ENCODE measurements at regions not wholly inside any gene's neighbourhood (a gene's known extent, or its start where the extent isn't known, plus 50 kb on each side); places are given as distances from the start of the nearest gene placed in this dataset.
A peak's percentile ranks its signal among the peaks of the same experiment; 100 is the strongest.

- Histone ChIP-seq H3K27ac (ENCODE audit: low read depth, low read length) (no peak overlapping the region), H3K4me3 (ENCODE audit: low read depth, low read length) (no peak overlapping the region), H3K4me1 (ENCODE audit: control insufficient read depth, insufficient read depth, low read length) (no peaks in the 10 kb centered on the region; the same call in 1 of the 2 replicates), H3K36me3 (ENCODE audit: control insufficient read depth, insufficient read depth, low read length) (no peaks in the 10 kb centered on the region), H3K9me3 (ENCODE audit: control insufficient read depth, insufficient read depth, low read length) (no peaks in the 10 kb centered on the region), H3K9ac (ENCODE audit: low read depth, low read length) (no peak overlapping the region), H3K27me3 (ENCODE audit: control insufficient read depth, insufficient read depth, low read length) (no peaks in the 10 kb centered on the region)
Measured at GRCh38 chr2:221802089-221802488, 230.0 kb upstream of the EPHA4 start.

GRCh38 chr2:221792971-221793521 lies 220.9 kb upstream of the EPHA4 start:
- Histone ChIP-seq H3K27ac (ENCODE audit: low read depth, low read length) (peak overlapping the region; percentile 95), H3K4me3 (ENCODE audit: low read depth, low read length) (peak overlapping the region; percentile 38), H3K36me3 (ENCODE audit: control insufficient read depth, insufficient read depth, low read length) (no peaks in the 10 kb centered on the region), H3K9me3 (ENCODE audit: control insufficient read depth, insufficient read depth, low read length) (no peaks in the 10 kb centered on the region; the same call in 1 of the 2 replicates), H3K27me3 (ENCODE audit: control insufficient read depth, insufficient read depth, low read length) (no peaks in the 10 kb centered on the region), H3K4me1 (ENCODE audit: control insufficient read depth, insufficient read depth, low read length) (peaks cover 41% of the 10 kb centered on the region), H3K9ac (ENCODE audit: low read depth, low read length) (peak overlapping the region; percentile 45)

- H3K4me1 ChIP-seq (ENCODE audit: control insufficient read depth, insufficient read depth, low read length), result peaks cover 41% of the 10 kb centered on the region
- H3K9me3 ChIP-seq (ENCODE audit: control insufficient read depth, insufficient read depth, low read length), result no peaks in the 10 kb centered on the region; the same call in 1 of the 2 replicates
- H3K27me3 ChIP-seq (ENCODE audit: control insufficient read depth, insufficient read depth, low read length), result no peaks in the 10 kb centered on the region
- H3K27ac ChIP-seq (ENCODE audit: low read depth, low read length), result no peak overlapping the region
- H3K36me3 ChIP-seq (ENCODE audit: control insufficient read depth, insufficient read depth, low read length), result no peaks in the 10 kb centered on the region
- no peak overlapping the region for H3K9ac ChIP-seq (ENCODE audit: low read depth, low read length)
- H3K4me3 ChIP-seq (ENCODE audit: low read depth, low read length), result no peak overlapping the region
Measured at GRCh38 chr2:221791844-221792243, 219.7 kb upstream of the EPHA4 start.

- no peaks in the 10 kb centered on the region for H3K36me3 ChIP-seq (ENCODE audit: control insufficient read depth, insufficient read depth, low read length)
- no peak overlapping the region for H3K27ac ChIP-seq (ENCODE audit: low read depth, low read length)
- peaks cover 4% of the 10 kb centered on the region; the same call in 1 of the 2 replicates for H3K9me3 ChIP-seq (ENCODE audit: control insufficient read depth, insufficient read depth, low read length)
- no peak overlapping the region for H3K9ac ChIP-seq (ENCODE audit: low read depth, low read length)
- no peak overlapping the region for H3K4me3 ChIP-seq (ENCODE audit: low read depth, low read length)
- no peaks in the 10 kb centered on the region for H3K27me3 ChIP-seq (ENCODE audit: control insufficient read depth, insufficient read depth, low read length)
- H3K4me1 ChIP-seq (ENCODE audit: control insufficient read depth, insufficient read depth, low read length), result peaks cover 19% of the 10 kb centered on the region
Measured at GRCh38 chr2:221787561-221787960, 215.5 kb upstream of the EPHA4 start.

- Histone ChIP-seq H3K9me3 (ENCODE audit: control insufficient read depth, insufficient read depth, low read length) (peaks cover 4% of the 10 kb centered on the region; the same call in 1 of the 2 replicates), H3K36me3 (ENCODE audit: control insufficient read depth, insufficient read depth, low read length) (no peaks in the 10 kb centered on the region), H3K4me3 (ENCODE audit: low read depth, low read length) (no peak overlapping the region), H3K27ac (ENCODE audit: low read depth, low read length) (no peak overlapping the region), H3K27me3 (ENCODE audit: control insufficient read depth, insufficient read depth, low read length) (no peaks in the 10 kb centered on the region), H3K4me1 (ENCODE audit: control insufficient read depth, insufficient read depth, low read length) (peaks cover 12% of the 10 kb centered on the region; the same call in 1 of the 2 replicates), H3K9ac (ENCODE audit: low read depth, low read length) (no peak overlapping the region)
Measured at GRCh38 chr2:221786297-221786926, 214.3 kb upstream of the EPHA4 start.

GRCh38 chr2:221780281-221780688 lies 208.2 kb upstream of the EPHA4 start:
- H3K27ac ChIP-seq (ENCODE audit: low read depth, low read length), result peak overlapping the region; percentile 37
- H3K4me1 ChIP-seq (ENCODE audit: control insufficient read depth, insufficient read depth, low read length), result peaks cover 17% of the 10 kb centered on the region
- peaks cover 4% of the 10 kb centered on the region; the same call in 1 of the 2 replicates for H3K9me3 ChIP-seq (ENCODE audit: control insufficient read depth, insufficient read depth, low read length)
- H3K36me3 ChIP-seq (ENCODE audit: control insufficient read depth, insufficient read depth, low read length), result no peaks in the 10 kb centered on the region
- H3K9ac ChIP-seq (ENCODE audit: low read depth, low read length), result no peak overlapping the region
- no peaks in the 10 kb centered on the region for H3K27me3 ChIP-seq (ENCODE audit: control insufficient read depth, insufficient read depth, low read length)
- H3K4me3 ChIP-seq (ENCODE audit: low read depth, low read length), result no peak overlapping the region

- H3K9ac ChIP-seq (ENCODE audit: low read depth, low read length), result no peak overlapping the region
- peaks cover 4% of the 10 kb centered on the region; the same call in 1 of the 2 replicates for H3K9me3 ChIP-seq (ENCODE audit: control insufficient read depth, insufficient read depth, low read length)
- peak overlapping the region; percentile 37 for H3K27ac ChIP-seq (ENCODE audit: low read depth, low read length)
- no peaks in the 10 kb centered on the region for H3K36me3 ChIP-seq (ENCODE audit: control insufficient read depth, insufficient read depth, low read length)
- H3K4me3 ChIP-seq (ENCODE audit: low read depth, low read length), result no peak overlapping the region
- H3K4me1 ChIP-seq (ENCODE audit: control insufficient read depth, insufficient read depth, low read length), result peaks cover 21% of the 10 kb centered on the region
- H3K27me3 ChIP-seq (ENCODE audit: control insufficient read depth, insufficient read depth, low read length), result no peaks in the 10 kb centered on the region
Measured at GRCh38 chr2:221779614-221780067, 207.5 kb upstream of the EPHA4 start.

- no peak overlapping the region for H3K4me3 ChIP-seq (ENCODE audit: low read depth, low read length)
- peaks cover 1% of the 10 kb centered on the region; the same call in 1 of the 2 replicates for H3K9me3 ChIP-seq (ENCODE audit: control insufficient read depth, insufficient read depth, low read length)
- H3K27ac ChIP-seq (ENCODE audit: low read depth, low read length), result no peak overlapping the region
Measured at GRCh38 chr2:221778025-221778424, 205.9 kb upstream of the EPHA4 start.

GRCh38 chr2:221777119-221777518 lies 205.0 kb upstream of the EPHA4 start:
- Histone ChIP-seq H3K27ac (ENCODE audit: low read depth, low read length) (no peak overlapping the region), H3K9ac (ENCODE audit: low read depth, low read length) (no peak overlapping the region), H3K27me3 (ENCODE audit: control insufficient read depth, insufficient read depth, low read length) (no peaks in the 10 kb centered on the region), H3K36me3 (ENCODE audit: control insufficient read depth, insufficient read depth, low read length) (no peaks in the 10 kb centered on the region), H3K9me3 (ENCODE audit: control insufficient read depth, insufficient read depth, low read length) (no peaks in the 10 kb centered on the region), H3K4me1 (ENCODE audit: control insufficient read depth, insufficient read depth, low read length) (peaks cover 29% of the 10 kb centered on the region), H3K4me3 (ENCODE audit: low read depth, low read length) (no peak overlapping the region)

More at GRCh38 chr2:221778025-221778424, 205.9 kb upstream of the EPHA4 start:
- Histone ChIP-seq H3K9ac (ENCODE audit: low read depth, low read length) (no peak overlapping the region), H3K27me3 (ENCODE audit: control insufficient read depth, insufficient read depth, low read length) (no peaks in the 10 kb centered on the region), H3K4me1 (ENCODE audit: control insufficient read depth, insufficient read depth, low read length) (peaks cover 29% of the 10 kb centered on the region), H3K36me3 (ENCODE audit: control insufficient read depth, insufficient read depth, low read length) (no peaks in the 10 kb centered on the region)

GRCh38 chr2:221775096-221775495 lies 203.0 kb upstream of the EPHA4 start:
- H3K27ac ChIP-seq (ENCODE audit: low read depth, low read length), result no peak overlapping the region
- peaks cover 21% of the 10 kb centered on the region for H3K4me1 ChIP-seq (ENCODE audit: control insufficient read depth, insufficient read depth, low read length)
- no peaks in the 10 kb centered on the region for H3K36me3 ChIP-seq (ENCODE audit: control insufficient read depth, insufficient read depth, low read length)
- no peak overlapping the region for H3K9ac ChIP-seq (ENCODE audit: low read depth, low read length)
- H3K9me3 ChIP-seq (ENCODE audit: control insufficient read depth, insufficient read depth, low read length), result no peaks in the 10 kb centered on the region
- H3K4me3 ChIP-seq (ENCODE audit: low read depth, low read length), result no peak overlapping the region
- H3K27me3 ChIP-seq (ENCODE audit: control insufficient read depth, insufficient read depth, low read length), result no peaks in the 10 kb centered on the region

- H3K27ac ChIP-seq (ENCODE audit: low read depth, low read length), result no peak overlapping the region
- no peak overlapping the region for H3K9ac ChIP-seq (ENCODE audit: low read depth, low read length)
- H3K9me3 ChIP-seq (ENCODE audit: control insufficient read depth, insufficient read depth, low read length), result no peaks in the 10 kb centered on the region
- no peaks in the 10 kb centered on the region for H3K27me3 ChIP-seq (ENCODE audit: control insufficient read depth, insufficient read depth, low read length)
- H3K36me3 ChIP-seq (ENCODE audit: control insufficient read depth, insufficient read depth, low read length), result no peaks in the 10 kb centered on the region
- no peak overlapping the region for H3K4me3 ChIP-seq (ENCODE audit: low read depth, low read length)
- peaks cover 17% of the 10 kb centered on the region for H3K4me1 ChIP-seq (ENCODE audit: control insufficient read depth, insufficient read depth, low read length)
Measured at GRCh38 chr2:221774136-221774535, 202.0 kb upstream of the EPHA4 start.

Measured in HUES48 (cell line).